ENCODE measurements at regions not wholly inside any gene's neighbourhood (a gene's known extent, or its start where the extent isn't known, plus 50 kb on each side); places are given as distances from the start of the nearest gene placed in this dataset.

GRCh38 chr3:188053710-188054380 lies 100.1 kb upstream of the LPP start:
- no TSS peak for BruUV-seq (replicated peaks)
- no peak overlapping the region for H3K4me3 ChIP-seq (ENCODE audit: insufficient read depth, low read depth, low read length)
- TF ChIP-seq FOS (IDR thresholded peaks at IDR 0.05; ENCODE audit: low read depth, low read length) (no peak), MAFK (IDR thresholded peaks at IDR 0.05; ENCODE audit: low read depth, low read length) (peak; percentile 47)
- no peak overlapping the region for H3K23ac ChIP-seq (ENCODE audit: low read depth, low read length)
- H2BK20ac ChIP-seq (ENCODE audit: low read depth, low read length) = no peak overlapping the region
- H3K56ac ChIP-seq (ENCODE audit: extremely low read depth, insufficient read depth, low read length) = no peak overlapping the region
- POLR2A ChIA-PET (ENCODE audit: unreplicated experiment) = no interaction called here
- H3K27ac ChIP-seq (ENCODE audit: insufficient read depth, low read length) = no peak overlapping the region
- no peak overlapping the region for H3K14ac ChIP-seq (replicated peaks; ENCODE audit: low read depth, low read length)
- no peak overlapping the region for H2AFZ ChIP-seq (replicated peaks; ENCODE audit: low read length, poor library complexity)
- CTCF ChIA-PET = no interaction called here
- no peak overlapping the region for H3K9ac ChIP-seq (ENCODE audit: low read depth, low read length)
- no peak overlapping the region for H2BK15ac ChIP-seq (ENCODE audit: low read depth, low read length)
- H3K9me1 ChIP-seq (ENCODE audit: insufficient read depth, low read length) = no peaks in the 10 kb centered on the region; the same call in 1 of the 2 replicates
- H3K4me2 ChIP-seq (ENCODE audit: low read depth, low read length) = no peak overlapping the region
- H4K8ac ChIP-seq (ENCODE audit: low read depth in 2 of 2, low read length in 2 of 2) = no peak overlapping the region
- no peaks in the 10 kb centered on the region for H3K27me3 ChIP-seq (ENCODE audit: control insufficient read depth, insufficient read depth, low read length)
- no peak overlapping the region for H3K4ac ChIP-seq (ENCODE audit: low read depth, low read length)
- 65% methylated on average over 4 of the region's 10 CpGs; no CpG with 5 or more reads in 1 of the 2 experiments for WGBS, 2 experiments (ENCODE audit: extremely low coverage in 2 of 2, insufficient read length in 1 of 2)
- ATAC-seq (ENCODE audit: low read depth) (no peak), DNase-seq (no peak)
- H3K36me3 ChIP-seq (ENCODE audit: control insufficient read depth, insufficient read depth, low read length) = no peaks in the 10 kb centered on the region
- H3K4me1 ChIP-seq (ENCODE audit: control insufficient read depth, insufficient read depth, low read length) = peaks cover 7% of the 10 kb centered on the region
- no peak overlapping the region for H2BK120ac ChIP-seq (ENCODE audit: low read depth, low read length)
- no peaks in the 10 kb centered on the region for H3K79me1 ChIP-seq (ENCODE audit: low read depth in 1 of 2, low read length in 2 of 2)
- no peak overlapping the region for H2AK9ac ChIP-seq (replicated peaks; ENCODE audit: low read depth, low read length, poor library complexity)
- no peak overlapping the region for H2BK5ac ChIP-seq (ENCODE audit: low read depth, low read length, poor library complexity, severe bottlenecking)
- H4K91ac ChIP-seq (ENCODE audit: insufficient read depth, low read depth, low read length) = no peak overlapping the region
- H4K20me1 ChIP-seq (ENCODE audit: insufficient read depth, low read length) = no peaks in the 10 kb centered on the region
- dilution Hi-C loops (cut with HindIII; ENCODE audit: low sequenced_read_pairs, unreplicated experiment) = no loop called here
- no peak overlapping the region for H4K5ac ChIP-seq (ENCODE audit: low read depth, low read length)
- H3K18ac ChIP-seq (ENCODE audit: low read depth, low read length) = no peak overlapping the region
- intact Hi-C loops (cut with micrococcal nuclease) = loop anchor here (5.0 kb wide), 1 partner anchor 312 kb away; no protein-coding TSS in a partner anchor
- no peak overlapping the region for H2AK5ac ChIP-seq (ENCODE audit: low read depth, low read length)
- in situ Hi-C loops (cut with MboI; ENCODE audit: low sequenced_read_pairs) = no loop called here
- H3K9me3 ChIP-seq (ENCODE audit: control insufficient read depth, insufficient read depth, low read length) = no peaks in the 10 kb centered on the region

All from IMR-90 (cell line).